ENCODE measurements at regions not wholly inside any gene's neighbourhood (a gene's known extent, or its start where the extent isn't known, plus 50 kb on each side); places are given as distances from the start of the nearest gene placed in this dataset.
A peak's percentile ranks its signal among the peaks of the same experiment; 100 is the strongest.

- Histone ChIP-seq H4K91ac (ENCODE audit: low read length) (peak overlapping the region; percentile 13), H2BK5ac (ENCODE audit: low read depth, low read length, poor library complexity, severe bottlenecking) (no peak overlapping the region), H3K36me3 (ENCODE audit: control insufficient read depth in 1 of 2, insufficient read depth in 2 of 2, low read depth in 1 of 2, low read length in 2 of 2) (no peaks in the 10 kb centered on the region), H3K14ac (ENCODE audit: low read length in 2 of 2) (no peak overlapping the region), H3K4me3 (ENCODE audit: insufficient read depth in 1 of 2, low read depth in 1 of 2, low read length in 2 of 2) (no peak overlapping the region), H2BK15ac (ENCODE audit: low read depth, poor library complexity, severe bottlenecking) (no peak overlapping the region), H3K27ac (ENCODE audit: low read length, poor library complexity, severe bottlenecking) (peak overlapping the region; percentile 69), H3K4ac (ENCODE audit: low read depth in 1 of 2, low read length in 2 of 2) (no peak overlapping the region), H2BK120ac (ENCODE audit: low read depth, low read length) (no peak overlapping the region), H3K79me1 (replicated peaks; ENCODE audit: low read length, poor library complexity, severe bottlenecking) (no peaks in the 10 kb centered on the region), H3K4me2 (ENCODE audit: low read length, poor library complexity, severe bottlenecking) (no peak overlapping the region), H2BK12ac (ENCODE audit: low read length in 2 of 2) (peak overlapping the region in 1 of 2 experiments; percentile 22), H3K18ac (ENCODE audit: low read depth in 1 of 2, low read length in 2 of 2) (no peak overlapping the region), H4K8ac (ENCODE audit: low read length) (no peak overlapping the region), H2AK5ac (ENCODE audit: low read length, severe bottlenecking) (no peak overlapping the region), H3K9me3 (ENCODE audit: control insufficient read depth, low read length) (no peaks in the 10 kb centered on the region), H3K4me1 (ENCODE audit: control insufficient read depth, insufficient read depth, low read depth, low read length) (peaks cover 1% of the 10 kb centered on the region), H3K27me3 (ENCODE audit: control insufficient read depth in 1 of 2, insufficient read depth in 1 of 2, low read length in 2 of 2) (no peaks in the 10 kb centered on the region), H2AFZ (ENCODE audit: low read depth, low read length) (no peak overlapping the region), H3K23ac (ENCODE audit: low read length in 2 of 2) (no peak overlapping the region), H3K9ac (ENCODE audit: low read length) (no peak overlapping the region)
- no peak for DNase-seq
- 95% methylated on average over 3 of the region's 8 CpGs for WGBS
These were observed 795.5 kb downstream of the TNS3 start for GRCh38 chr7:46786221-46786954.

DNA sequence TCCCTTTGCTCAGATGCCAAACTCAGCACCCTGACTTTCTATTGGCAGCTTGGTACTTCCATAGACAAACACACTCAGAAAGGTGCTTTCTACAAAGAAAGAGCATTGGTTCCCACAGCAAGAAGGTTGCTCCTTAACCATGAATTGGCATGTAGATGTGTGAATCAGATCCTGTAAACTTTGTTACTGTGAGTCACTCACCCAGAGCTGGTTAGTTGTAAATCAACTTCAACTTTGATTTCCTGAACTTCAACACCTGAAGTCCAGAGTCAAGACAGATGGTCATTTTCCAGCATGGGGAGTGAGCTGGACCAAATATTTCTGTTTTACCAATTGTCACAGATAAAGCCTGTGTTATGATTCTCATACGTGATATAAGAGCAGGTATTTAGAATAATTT lies 797.2 kb downstream of the TNS3 start:
- no peak overlapping the region for H3K9ac ChIP-seq (ENCODE audit: low read length)
- no peak overlapping the region for H3K18ac ChIP-seq (ENCODE audit: low read depth in 1 of 2, low read length in 2 of 2)
- H2AK5ac ChIP-seq (ENCODE audit: low read length, severe bottlenecking), result no peak overlapping the region
- H3K23ac ChIP-seq (ENCODE audit: low read length in 2 of 2), result no peak overlapping the region
- H3K4ac ChIP-seq (ENCODE audit: low read depth in 1 of 2, low read length in 2 of 2), result no peak overlapping the region
- no CpG with 5 or more reads among the region's 1 CpG for WGBS
- H4K91ac ChIP-seq (ENCODE audit: low read length), result no peak overlapping the region
- H3K4me3 ChIP-seq (ENCODE audit: insufficient read depth in 1 of 2, low read depth in 1 of 2, low read length in 2 of 2), result no peak overlapping the region
- no peak overlapping the region for H2BK12ac ChIP-seq (ENCODE audit: low read length in 2 of 2)
- no peak overlapping the region for H4K8ac ChIP-seq (ENCODE audit: low read length)
- no peak overlapping the region for H3K27ac ChIP-seq (ENCODE audit: low read length, poor library complexity, severe bottlenecking)
- H2BK15ac ChIP-seq (ENCODE audit: low read depth, poor library complexity, severe bottlenecking), result no peak overlapping the region
- peaks cover 3% of the 10 kb centered on the region for H3K9me3 ChIP-seq (ENCODE audit: control insufficient read depth, low read length)
- no peak overlapping the region for H2BK120ac ChIP-seq (ENCODE audit: low read depth, low read length)
- H3K27me3 ChIP-seq (ENCODE audit: control insufficient read depth in 1 of 2, insufficient read depth in 1 of 2, low read length in 2 of 2), result no peaks in the 10 kb centered on the region
- H3K4me1 ChIP-seq (ENCODE audit: control insufficient read depth, insufficient read depth, low read depth, low read length), result peaks cover 1% of the 10 kb centered on the region
- H3K36me3 ChIP-seq (ENCODE audit: control insufficient read depth in 1 of 2, insufficient read depth in 2 of 2, low read depth in 1 of 2, low read length in 2 of 2), result no peaks in the 10 kb centered on the region
- H3K4me2 ChIP-seq (ENCODE audit: low read length, poor library complexity, severe bottlenecking), result no peak overlapping the region
- no peak overlapping the region for H2AFZ ChIP-seq (ENCODE audit: low read depth, low read length)
- H3K79me1 ChIP-seq (replicated peaks; ENCODE audit: low read length, poor library complexity, severe bottlenecking), result no peaks in the 10 kb centered on the region
- peak; percentile 37 for DNase-seq
- H3K14ac ChIP-seq (ENCODE audit: low read length in 2 of 2), result no peak overlapping the region
- no peak overlapping the region for H2BK5ac ChIP-seq (ENCODE audit: low read depth, low read length, poor library complexity, severe bottlenecking)

DNA sequence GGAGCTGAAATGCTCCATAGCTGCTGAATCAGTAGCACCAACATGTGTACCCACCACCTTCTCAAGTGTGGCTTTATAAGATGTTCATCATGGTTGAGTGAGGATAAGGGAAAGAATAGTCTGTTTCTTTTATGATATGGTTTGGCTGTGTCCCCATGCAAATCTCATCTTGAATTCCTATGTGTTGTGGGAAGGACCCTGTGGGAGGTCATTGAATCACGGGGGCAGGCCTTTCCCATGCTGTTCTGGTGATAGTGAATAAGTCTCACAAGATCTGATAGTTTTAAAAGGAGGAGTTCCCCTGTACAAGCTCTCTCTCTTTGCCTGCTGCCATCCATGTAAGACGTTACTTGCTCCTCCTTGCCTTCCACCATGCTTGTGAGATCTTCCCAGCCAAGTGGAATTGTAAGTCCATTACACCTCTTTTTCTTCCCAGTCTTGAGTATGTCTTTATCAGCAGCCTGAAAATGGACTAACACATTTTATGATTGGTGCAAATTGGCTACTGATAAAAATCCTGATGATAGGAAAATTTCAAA lies 799.9 kb downstream of the TNS3 start:
- Histone ChIP-seq H3K79me1 (replicated peaks; ENCODE audit: low read length, poor library complexity, severe bottlenecking) (no peaks in the 10 kb centered on the region), H2BK120ac (ENCODE audit: low read depth, low read length) (no peak overlapping the region), H4K8ac (ENCODE audit: low read length) (no peak overlapping the region), H4K91ac (ENCODE audit: low read length) (no peak overlapping the region), H3K14ac (ENCODE audit: low read length in 2 of 2) (no peak overlapping the region), H3K4me1 (ENCODE audit: control insufficient read depth, insufficient read depth, low read depth, low read length) (peaks cover 1% of the 10 kb centered on the region), H3K9me3 (ENCODE audit: control insufficient read depth, low read length) (peaks cover 8% of the 10 kb centered on the region), H3K9ac (ENCODE audit: low read length) (no peak overlapping the region), H3K27ac (ENCODE audit: low read length, poor library complexity, severe bottlenecking) (no peak overlapping the region), H2AFZ (ENCODE audit: low read depth, low read length) (no peak overlapping the region), H3K18ac (ENCODE audit: low read depth in 1 of 2, low read length in 2 of 2) (no peak overlapping the region), H2BK12ac (ENCODE audit: low read length in 2 of 2) (no peak overlapping the region), H3K4me2 (ENCODE audit: low read length, poor library complexity, severe bottlenecking) (no peak overlapping the region), H2BK15ac (ENCODE audit: low read depth, poor library complexity, severe bottlenecking) (no peak overlapping the region), H3K4ac (ENCODE audit: low read depth in 1 of 2, low read length in 2 of 2) (no peak overlapping the region), H2BK5ac (ENCODE audit: low read depth, low read length, poor library complexity, severe bottlenecking) (no peak overlapping the region), H3K36me3 (ENCODE audit: control insufficient read depth in 1 of 2, insufficient read depth in 2 of 2, low read depth in 1 of 2, low read length in 2 of 2) (no peaks in the 10 kb centered on the region), H3K27me3 (ENCODE audit: control insufficient read depth in 1 of 2, insufficient read depth in 1 of 2, low read length in 2 of 2) (no peaks in the 10 kb centered on the region), H2AK5ac (ENCODE audit: low read length, severe bottlenecking) (no peak overlapping the region), H3K23ac (ENCODE audit: low read length in 2 of 2) (no peak overlapping the region), H3K4me3 (ENCODE audit: insufficient read depth in 1 of 2, low read depth in 1 of 2, low read length in 2 of 2) (no peak overlapping the region)
- 85% methylated on average over 2 of the region's 2 CpGs for WGBS
- DNase-seq, result no peak

DNA sequence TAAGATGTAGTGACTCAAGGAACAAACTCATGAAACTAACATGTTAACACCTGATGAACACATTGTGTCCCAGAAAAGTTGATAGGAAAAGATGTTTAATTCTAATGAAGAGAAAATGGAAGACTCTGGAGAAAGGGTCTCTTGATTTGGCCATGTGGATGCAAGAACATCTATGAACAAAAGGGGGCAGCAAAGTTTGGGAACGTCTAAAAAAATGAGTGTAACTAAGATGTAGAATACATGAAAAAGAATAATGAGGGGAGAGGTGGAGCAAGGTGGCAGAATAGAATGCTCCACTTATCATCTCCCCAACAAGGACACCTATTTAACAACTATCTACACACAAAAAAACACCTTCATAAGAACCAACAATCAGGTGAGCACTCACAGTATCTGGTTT lies 805.1 kb downstream of the TNS3 start:
- Histone ChIP-seq H3K4me2 (ENCODE audit: low read length, poor library complexity, severe bottlenecking) (no peak overlapping the region), H3K4me1 (ENCODE audit: control insufficient read depth, insufficient read depth, low read depth, low read length) (no peaks in the 10 kb centered on the region), H2BK120ac (ENCODE audit: low read depth, low read length) (no peak overlapping the region), H4K91ac (ENCODE audit: low read length) (peak overlapping the region; percentile 85), H2BK15ac (ENCODE audit: low read depth, poor library complexity, severe bottlenecking) (no peak overlapping the region), H3K27me3 (ENCODE audit: control insufficient read depth in 1 of 2, insufficient read depth in 1 of 2, low read length in 2 of 2) (no peaks in the 10 kb centered on the region), H3K9ac (ENCODE audit: low read length) (no peak overlapping the region), H3K14ac (ENCODE audit: low read length in 2 of 2) (no peak overlapping the region), H2AK5ac (ENCODE audit: low read length, severe bottlenecking) (no peak overlapping the region), H2BK5ac (ENCODE audit: low read depth, low read length, poor library complexity, severe bottlenecking) (no peak overlapping the region), H3K18ac (ENCODE audit: low read depth in 1 of 2, low read length in 2 of 2) (no peak overlapping the region), H3K4ac (ENCODE audit: low read depth in 1 of 2, low read length in 2 of 2) (peak overlapping the region in 1 of 2 experiments; percentile 28), H2AFZ (ENCODE audit: low read depth, low read length) (no peak overlapping the region), H4K8ac (ENCODE audit: low read length) (no peak overlapping the region), H2BK12ac (ENCODE audit: low read length in 2 of 2) (peak overlapping the region in 1 of 2 experiments; percentile 70), H3K9me3 (ENCODE audit: control insufficient read depth, low read length) (peaks cover 8% of the 10 kb centered on the region), H3K27ac (ENCODE audit: low read length, poor library complexity, severe bottlenecking) (no peak overlapping the region), H3K79me1 (replicated peaks; ENCODE audit: low read length, poor library complexity, severe bottlenecking) (no peaks in the 10 kb centered on the region), H3K23ac (ENCODE audit: low read length in 2 of 2) (no peak overlapping the region), H3K4me3 (ENCODE audit: insufficient read depth in 1 of 2, low read depth in 1 of 2, low read length in 2 of 2) (no peak overlapping the region), H3K36me3 (ENCODE audit: control insufficient read depth in 1 of 2, insufficient read depth in 2 of 2, low read depth in 1 of 2, low read length in 2 of 2) (no peaks in the 10 kb centered on the region)
- WGBS, result no CpG with 5 or more reads among the region's 1 CpG
- no peak for DNase-seq

Data from mesenchymal stem cell (in vitro differentiated cells and primary cell).